Adrenal gland (tissue), 9 donors: ENCODE measurements at regions not wholly inside any gene's neighbourhood (a gene's known extent, or its start where the extent isn't known, plus 50 kb on each side); places are given as distances from the start of the nearest gene placed in this dataset.

Source experiments
- DNase-seq, 7 donors: peaks; one replicate each; pipeline ENCODE4 v3.0.0-alpha.2; 2019 to 2020
- H3K27ac ChIP-seq, 5 donors: fragments of 200-600 bp; sonication (generic) in 4 of 5; 1 replicate in 3 of 5; 2 replicates in 2 of 5; pipeline versions ENCODE4 v1.5.1 to v1.8.0; 2016 to 2020; ENCODE audit warnings: mild to moderate bottlenecking in 1 of 5
- H3K27me3 ChIP-seq: fragments of 200-600 bp; 2 replicates; pipeline ENCODE4 v1.8.0; 2021
- H3K36me3 ChIP-seq, 2 donors: fragments of 200-600 bp; replicated peaks in 1 of 2; 1 replicate in 1 of 2; 2 replicates in 1 of 2; pipeline versions ENCODE4 v1.5.1 to v1.8.0; 2018 to 2022
- H3K4me1 ChIP-seq, 2 donors: fragments of 200-600 bp; replicated peaks in 1 of 2; 1 replicate in 1 of 2; 2 replicates in 1 of 2; pipeline versions ENCODE4 v1.5.1 to v1.8.0; 2018 to 2021
- H3K4me3 ChIP-seq, 4 donors: fragments of 200-600 bp; sonication (generic) in 3 of 4; one replicate each; pipeline ENCODE4 v1.5.1; 2016 to 2018
- H3K9me3 ChIP-seq, 3 donors: fragments of 200-600 bp; sonication (generic) in 1 of 3; replicated peaks in 1 of 3; 1 replicate in 2 of 3; 2 replicates in 1 of 3; pipeline versions ENCODE4 v1.5.1 to v1.8.0; 2016 to 2021
- POLR2A ChIP-seq, 2 donors: fragments of 450-650 bp; IDR thresholded peaks; one replicate each; pipeline ENCODE4 v1.6.1; 2017; ENCODE audit warnings: antibody characterized with exemption in 2 of 2, mild to moderate bottlenecking in 2 of 2, moderate library complexity in 1 of 2
- WGBS, 4 donors: extraction: QIAGEN DNeasy Blood & Tissue Kit in 2 of 4; methylation state at CpG; one replicate each; pipeline versions ENCODE4 v1.1.5 to v1.1.7; 2013 to 2017; 5-methylcytosine and 5-hydroxymethylcytosine counted together
- intact Hi-C, 2 donors: fragments of 100-400 bp; cut with DNase I; formaldehyde crosslinking; loops; one replicate each; pipeline versions ENCODE4 v1.14.1 to v1.15.0; 2022 to 2023
- TF ChIP-seq, protein P1 (sequence below), 6 experiments: fragments of 450-650 bp in 4 of 6; fragments of 200-600 bp in 2 of 6; sonication (generic) in 1 of 6; IDR thresholded peaks; 1 replicate in 5 of 6; 2 replicates in 1 of 6; pipeline versions ENCODE4 v1.5.1 to v1.8.0; 2016 to 2021; ENCODE audit warnings: antibody characterized with exemption in 6 of 6, mild to moderate bottlenecking in 2 of 6, moderate library complexity in 1 of 6
- donor health status: healthy with polysubstance abuse.
- donor health status: Bipolar disorder and iron deficiency.
- donor health status: DM: yes; HTN: yes; CAD: no.
- donor health status: DM: no; HTN: no; CAD: no.
- donor health status: DM: no; HTN: no; CAD: no.

DNA sequence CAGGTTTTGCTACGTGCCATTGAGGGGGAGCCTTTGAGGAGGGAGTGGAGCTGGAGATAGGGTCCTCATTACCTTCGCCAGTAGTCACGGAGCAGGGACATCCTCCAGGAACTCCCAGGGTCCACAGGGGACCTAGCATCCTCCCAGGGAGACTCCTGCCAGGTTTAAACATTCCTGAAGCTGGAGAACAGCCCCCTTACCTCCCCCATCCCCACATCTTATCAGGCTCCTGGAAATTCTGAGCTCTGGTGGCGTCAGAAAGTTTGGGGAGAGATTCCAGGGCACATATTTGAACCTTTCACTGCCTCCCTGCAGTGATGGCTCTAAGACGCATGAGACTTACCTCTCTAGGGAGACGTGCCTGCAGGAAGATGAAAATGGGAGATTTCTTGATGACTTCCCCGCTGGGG is 192.3 kb upstream of the GSC start:
- H3K27me3 ChIP-seq = no peaks in the 10 kb centered on the region
- DNase-seq = no peak
- no peaks in the 10 kb centered on the region for H3K36me3 ChIP-seq
- no peaks in the 10 kb centered on the region for H3K9me3 ChIP-seq
- H3K4me1 ChIP-seq = no peaks in the 10 kb centered on the region
- no peak overlapping the region for H3K27ac ChIP-seq
- TF ChIP-seq, protein P1, sequence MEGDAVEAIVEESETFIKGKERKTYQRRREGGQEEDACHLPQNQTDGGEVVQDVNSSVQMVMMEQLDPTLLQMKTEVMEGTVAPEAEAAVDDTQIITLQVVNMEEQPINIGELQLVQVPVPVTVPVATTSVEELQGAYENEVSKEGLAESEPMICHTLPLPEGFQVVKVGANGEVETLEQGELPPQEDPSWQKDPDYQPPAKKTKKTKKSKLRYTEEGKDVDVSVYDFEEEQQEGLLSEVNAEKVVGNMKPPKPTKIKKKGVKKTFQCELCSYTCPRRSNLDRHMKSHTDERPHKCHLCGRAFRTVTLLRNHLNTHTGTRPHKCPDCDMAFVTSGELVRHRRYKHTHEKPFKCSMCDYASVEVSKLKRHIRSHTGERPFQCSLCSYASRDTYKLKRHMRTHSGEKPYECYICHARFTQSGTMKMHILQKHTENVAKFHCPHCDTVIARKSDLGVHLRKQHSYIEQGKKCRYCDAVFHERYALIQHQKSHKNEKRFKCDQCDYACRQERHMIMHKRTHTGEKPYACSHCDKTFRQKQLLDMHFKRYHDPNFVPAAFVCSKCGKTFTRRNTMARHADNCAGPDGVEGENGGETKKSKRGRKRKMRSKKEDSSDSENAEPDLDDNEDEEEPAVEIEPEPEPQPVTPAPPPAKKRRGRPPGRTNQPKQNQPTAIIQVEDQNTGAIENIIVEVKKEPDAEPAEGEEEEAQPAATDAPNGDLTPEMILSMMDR (IDR thresholded peaks at IDR 0.05) = no peak
- TF ChIP-seq POLR2A (IDR thresholded peaks at IDR 0.05) = no peak
- intact Hi-C loops = no loop called here
- no peak overlapping the region for H3K4me3 ChIP-seq
- 53 to 75% (median 64%) methylated on average over 2 to 7 of the region's 7 CpGs for WGBS, 4 donors

DNA sequence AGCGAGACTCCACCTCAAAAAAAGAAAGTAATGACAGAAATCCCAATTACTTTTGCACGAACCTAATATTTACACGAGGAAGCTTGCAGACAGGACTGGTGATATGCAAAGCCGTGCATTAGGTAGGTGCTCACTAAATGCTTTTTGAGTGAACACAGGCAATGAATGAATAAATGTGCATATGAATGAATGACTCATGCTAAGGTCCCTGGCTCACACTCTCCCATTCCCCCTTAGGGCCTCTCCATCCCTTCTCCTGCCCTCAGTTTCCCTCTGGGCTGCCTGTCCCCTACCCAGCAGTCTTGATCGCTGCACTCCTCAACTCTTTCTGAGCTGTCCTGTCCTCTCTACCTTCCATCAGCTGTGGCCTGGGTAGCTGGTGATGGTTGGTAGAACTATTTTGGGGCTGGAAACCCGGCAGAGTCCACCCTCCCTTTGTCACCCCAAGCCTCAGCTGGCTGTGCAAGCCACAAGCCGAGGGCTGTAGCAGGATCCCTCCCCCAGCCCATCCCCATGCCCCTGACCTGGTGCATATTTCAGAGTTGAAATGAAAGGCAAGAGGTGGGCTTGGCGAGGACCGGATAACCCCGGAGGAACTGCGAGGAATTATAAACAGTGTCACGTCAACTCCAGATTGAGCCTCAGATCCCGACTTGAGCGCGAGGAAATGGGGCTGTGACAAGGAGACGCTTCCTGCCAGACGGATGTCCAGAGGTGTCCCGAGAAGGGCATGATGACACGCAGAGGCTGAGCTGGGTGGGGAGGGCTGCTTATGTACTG is 191.7 kb upstream of the GSC start:
- WGBS, 4 donors = 45 to 70% (median 50%) methylated on average over 15 to 19 of the region's 19 CpGs
- Histone ChIP-seq H3K4me3 (no peak overlapping the region), H3K27me3 (peaks cover 3% of the 10 kb centered on the region), H3K27ac (no peak overlapping the region), H3K9me3 (no peaks in the 10 kb centered on the region), H3K36me3 (no peaks in the 10 kb centered on the region), H3K4me1 (no peaks in the 10 kb centered on the region)
- no peak for DNase-seq
- TF ChIP-seq, protein P1 (IDR thresholded peaks at IDR 0.05) = no peak
- TF ChIP-seq POLR2A (IDR thresholded peaks at IDR 0.05) = no peak
- intact Hi-C loops = no loop called here

DNA sequence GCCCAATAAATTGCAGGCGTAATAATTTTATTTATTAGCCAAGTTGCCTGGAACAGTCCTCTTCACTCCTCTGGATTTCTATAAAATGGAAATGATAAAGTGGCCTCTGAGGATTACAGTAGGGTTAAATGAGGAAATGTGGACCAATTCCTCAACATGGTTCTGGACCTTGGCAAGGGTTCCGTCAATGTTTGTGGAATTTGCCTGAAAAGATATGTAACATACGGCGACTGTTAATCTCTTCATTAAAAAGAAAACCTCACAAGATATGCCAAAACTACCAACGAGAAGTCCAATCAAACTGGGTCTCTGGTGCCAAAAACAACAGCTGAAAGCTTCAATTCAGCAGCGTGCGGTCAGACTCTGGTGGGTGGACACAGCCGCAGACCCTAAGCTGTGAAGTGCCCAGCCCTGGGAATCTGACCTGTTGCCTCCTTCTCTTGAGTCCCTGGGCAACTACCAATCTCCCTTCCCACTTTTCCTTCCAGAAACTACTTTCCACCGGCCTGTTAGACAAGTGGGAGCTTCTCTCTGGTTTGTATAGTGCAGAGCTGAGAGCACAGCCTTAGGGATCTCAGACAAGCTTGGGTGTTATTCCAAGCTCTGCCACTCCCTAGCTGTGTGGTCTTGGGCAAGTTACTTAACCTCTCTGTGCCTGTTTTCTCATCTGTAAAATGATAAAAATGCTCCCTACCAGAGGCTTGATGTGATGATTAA is 190.5 kb upstream of the GSC start:
- TF ChIP-seq, protein P1 (IDR thresholded peaks at IDR 0.05) = no peak
- no peak for TF ChIP-seq POLR2A (IDR thresholded peaks at IDR 0.05)
- intact Hi-C loops = no loop called here
- 62 to 74% (median 67%) methylated on average over 9 of the region's 9 CpGs for WGBS, 4 donors
- H3K4me1 ChIP-seq = no peaks in the 10 kb centered on the region
- H3K27ac ChIP-seq = no peak overlapping the region
- no peaks in the 10 kb centered on the region for H3K36me3 ChIP-seq
- H3K9me3 ChIP-seq = no peaks in the 10 kb centered on the region
- DNase-seq = no peak
- no peak overlapping the region for H3K4me3 ChIP-seq
- peaks cover 3% of the 10 kb centered on the region for H3K27me3 ChIP-seq

DNA sequence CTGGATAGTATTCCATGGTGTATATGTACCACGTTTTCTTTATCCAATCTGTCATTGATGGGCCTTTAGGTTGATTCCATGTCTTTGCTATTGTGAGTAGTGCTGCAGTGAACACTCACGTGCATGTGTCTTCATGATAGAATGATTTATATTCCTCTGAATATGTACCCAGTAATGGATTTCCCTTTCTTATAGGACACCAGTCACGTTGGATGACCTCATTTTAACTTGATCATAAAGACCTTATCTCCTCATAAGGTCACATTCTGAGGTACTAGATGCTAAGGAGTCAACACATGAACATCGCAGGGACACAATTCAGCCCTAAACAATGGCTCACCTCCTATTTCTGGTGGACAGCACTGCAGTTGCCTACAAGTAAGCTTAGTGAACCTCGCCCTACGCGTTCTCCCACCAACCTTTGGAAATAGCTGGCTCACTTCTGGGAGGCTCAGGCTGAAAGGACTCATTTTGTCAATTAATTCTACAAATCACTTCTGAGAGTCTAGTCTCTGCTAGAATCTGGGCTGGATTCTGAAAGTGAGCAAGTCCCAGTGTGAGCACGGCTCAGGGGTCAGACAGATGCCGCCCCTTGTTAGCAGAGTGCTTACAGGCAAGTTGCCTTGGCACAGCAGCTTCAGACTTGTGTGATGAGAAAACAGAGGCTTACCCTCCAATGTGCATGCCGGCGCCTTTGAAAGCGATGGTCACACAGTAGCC is 183.8 kb upstream of the GSC start:
- DNase-seq = no peak
- Histone ChIP-seq H3K4me1 (no peaks in the 10 kb centered on the region), H3K4me3 (no peak overlapping the region), H3K9me3 (no peaks in the 10 kb centered on the region), H3K27me3 (peaks cover 3% of the 10 kb centered on the region), H3K36me3 (no peaks in the 10 kb centered on the region), H3K27ac (no peak overlapping the region)
- TF ChIP-seq POLR2A (IDR thresholded peaks at IDR 0.05) = no peak
- TF ChIP-seq, protein P1 (IDR thresholded peaks at IDR 0.05) = no peak
- intact Hi-C loops = no loop called here
- WGBS, 4 donors = 84 to 87% (median 86%) methylated on average over 10 to 12 of the region's 12 CpGs
